ENCODE measurements at regions not wholly inside any gene's neighbourhood (a gene's known extent, or its start where the extent isn't known, plus 50 kb on each side); places are given as distances from the start of the nearest gene placed in this dataset.
"Not testable (repeated sequence)": the region's sequence is repeated elsewhere in the genome, so short reads cannot be mapped to it uniquely, and the experiment has no call there.

DNA sequence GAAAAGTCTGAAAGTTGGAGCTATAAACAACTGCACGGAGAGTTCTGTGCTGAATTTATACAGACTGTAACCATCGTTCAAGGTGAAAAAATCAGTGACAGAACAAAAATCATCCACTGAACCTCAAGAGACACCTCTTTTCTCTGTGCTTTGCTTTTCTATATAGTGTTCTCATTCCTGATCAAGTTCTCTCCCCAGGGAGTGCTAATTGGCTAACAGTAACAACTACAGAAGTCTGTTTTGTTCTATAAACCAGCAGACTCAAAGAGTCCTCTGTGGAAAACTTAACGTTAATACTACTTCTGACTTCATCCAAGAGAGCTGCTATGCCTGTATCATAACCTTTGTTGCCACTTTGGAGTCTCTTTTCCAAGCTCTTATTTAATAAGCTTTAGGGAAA, 1388.3 kb upstream of the C9orf72 start:
- no peak for DNase-seq

DNA sequence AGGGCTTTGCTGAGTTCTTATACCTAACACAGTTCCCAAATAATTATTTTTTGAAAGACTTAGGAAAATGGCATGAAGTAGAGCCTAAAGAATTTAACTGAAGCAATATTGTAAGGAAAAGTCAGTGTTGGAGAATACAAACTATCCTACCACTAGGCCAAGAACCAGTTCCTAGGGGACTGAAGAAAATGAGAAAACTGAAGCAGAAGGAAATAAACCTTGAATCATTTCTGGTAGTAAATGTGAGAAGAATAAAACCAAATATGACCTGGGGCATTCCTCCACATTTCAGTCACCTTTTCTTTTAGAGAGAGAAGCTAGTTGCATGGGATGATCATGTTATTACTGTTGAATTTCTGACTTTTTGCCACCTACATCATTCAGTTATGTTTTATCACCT, 1393.9 kb upstream of the C9orf72 start:
- no peak for DNase-seq

DNA sequence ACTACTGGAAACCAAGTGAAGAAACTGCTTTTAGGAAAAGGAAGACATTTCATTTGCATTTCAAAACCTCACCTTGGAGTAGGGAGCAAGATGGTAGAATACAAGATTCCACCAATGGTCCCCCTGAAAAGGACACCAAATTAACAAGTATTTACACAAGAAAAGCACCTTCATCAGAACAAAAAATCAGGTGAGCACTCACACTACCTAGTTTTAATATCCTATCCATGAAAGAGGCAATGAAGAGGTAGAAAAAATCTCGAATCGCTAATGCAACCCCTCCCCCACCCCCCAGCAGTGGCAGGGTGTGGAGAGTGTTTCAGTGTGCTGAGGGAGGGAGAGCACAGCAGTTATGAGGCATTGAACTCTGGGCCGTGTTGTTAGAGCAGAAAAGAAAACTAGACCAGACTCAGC, 1397.0 kb upstream of the C9orf72 start:
- no peak for DNase-seq

DNA sequence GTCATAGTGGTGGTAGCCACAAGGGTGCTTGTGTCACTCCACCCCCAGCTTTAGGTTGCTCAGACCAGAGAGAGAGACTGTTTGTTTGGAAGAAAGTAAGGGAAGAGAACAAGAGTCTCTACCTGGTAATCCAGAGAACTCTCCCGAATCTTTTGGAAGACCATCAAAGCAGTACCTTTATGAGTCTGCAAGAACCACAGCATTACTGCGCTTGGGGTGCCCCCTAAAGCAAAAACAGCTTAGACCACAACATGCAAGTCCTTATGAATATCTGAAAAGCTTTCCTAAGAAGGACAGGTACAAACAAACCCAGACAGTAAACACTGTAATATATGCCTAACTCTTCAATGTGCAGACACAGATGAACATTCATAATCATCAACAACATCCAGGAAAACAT, 1398.6 kb upstream of the C9orf72 start:
- DNase-seq: no peak

- no peak for DNase-seq
Measured at GRCh38 chr9:28976250-28976649, 1403.0 kb upstream of the C9orf72 start.

GRCh38 chr9:28976684-28977083, 1403.4 kb upstream of the C9orf72 start:
- DNase-seq: no peak

GRCh38 chr9:28981129-28981528, 1407.8 kb upstream of the C9orf72 start:
- DNase-seq: no peak

DNA sequence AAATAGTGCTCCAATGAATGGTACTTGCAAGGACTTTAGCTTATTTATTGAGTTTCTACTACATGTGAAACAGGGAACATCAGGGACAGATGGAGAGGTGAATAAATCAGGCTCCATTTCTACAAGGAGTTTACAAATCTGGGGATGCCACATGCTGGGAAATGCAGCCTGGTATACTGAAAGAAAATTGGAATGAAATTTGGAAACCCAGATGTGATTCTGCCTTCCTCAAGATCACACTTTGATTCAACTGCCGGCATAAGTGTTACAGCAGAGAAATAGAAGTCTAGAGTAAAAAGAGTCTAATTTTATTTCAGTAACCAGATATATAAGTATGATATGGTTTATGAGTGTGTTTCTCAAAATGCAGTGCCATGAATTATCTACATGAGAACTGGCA, 1408.4 kb upstream of the C9orf72 start:
- peak in 1 of 58 donors; percentile 13 for DNase-seq

- DNase-seq: no peak
Measured at GRCh38 chr9:28984016-28984415, 1410.7 kb upstream of the C9orf72 start.

GRCh38 chr9:28990009-28990408, 1416.7 kb upstream of the C9orf72 start:
- DNase-seq: not testable (repeated sequence)

GRCh38 chr9:28999057-28999456, 1425.8 kb upstream of the C9orf72 start:
- DNase-seq: no peak

DNA sequence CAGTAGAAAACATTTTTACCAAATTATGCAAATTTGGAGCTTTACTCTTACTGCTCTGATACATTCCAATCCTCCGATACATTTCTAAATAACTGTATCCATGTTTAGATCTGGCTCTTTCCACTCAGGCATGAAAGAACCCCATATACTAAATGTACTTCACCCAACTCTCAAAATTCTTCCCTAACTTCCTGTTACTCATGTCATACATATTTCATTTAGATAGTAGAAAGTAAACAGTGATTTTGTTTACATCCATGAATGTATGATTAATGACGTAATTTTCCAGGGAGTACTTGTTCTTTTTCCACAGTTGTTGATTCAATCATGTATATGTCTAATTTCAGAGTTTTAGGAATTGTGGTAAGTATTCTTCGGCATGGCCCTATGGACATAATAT, 1426.5 kb upstream of the C9orf72 start:
- no peak for DNase-seq

DNA sequence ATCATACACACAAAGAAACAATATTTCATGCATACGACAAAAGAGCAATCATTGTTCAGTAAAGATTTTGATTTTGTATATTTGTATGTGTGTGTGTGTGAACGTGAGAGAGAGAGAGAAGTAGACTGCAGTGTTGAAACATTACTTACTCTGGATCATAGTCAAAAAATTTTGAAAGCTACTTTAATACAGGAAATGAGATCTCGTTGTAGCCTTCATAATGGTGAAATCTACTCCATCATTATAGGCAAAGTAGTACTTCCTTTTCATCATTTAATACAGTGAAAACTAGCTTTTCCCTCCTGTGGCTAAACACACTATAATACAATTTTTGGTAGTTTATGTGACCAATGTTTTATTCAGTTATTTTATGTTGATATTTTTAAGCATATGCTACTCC, 1427.7 kb upstream of the C9orf72 start:
- DNase-seq: no peak

- DNase-seq: no peak
Measured at GRCh38 chr9:29004988-29005387, 1431.7 kb upstream of the C9orf72 start.

- no peak for DNase-seq
Measured at GRCh38 chr9:29006628-29007027, 1433.3 kb upstream of the C9orf72 start.

DNA sequence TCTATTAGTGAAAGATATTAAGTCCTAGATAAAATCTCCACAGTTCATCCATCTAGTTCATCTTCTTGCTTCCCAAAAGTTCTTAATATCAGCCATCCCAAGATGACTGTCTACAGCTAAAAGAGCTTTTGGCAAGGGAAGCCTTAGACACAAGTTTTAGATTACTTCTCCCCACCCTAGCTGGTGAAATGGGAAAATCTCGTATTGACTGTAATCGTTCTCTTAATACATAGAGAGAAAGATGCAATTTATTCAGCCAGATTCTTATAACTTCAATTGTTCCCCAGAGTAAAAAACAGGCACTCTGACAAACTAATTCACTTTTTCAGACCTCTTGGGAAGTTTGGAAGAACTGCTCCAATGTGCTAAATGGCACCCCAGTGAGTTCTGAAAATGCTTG, 1439.6 kb upstream of the C9orf72 start:
- no peak for DNase-seq

- no peak for DNase-seq
Measured at GRCh38 chr9:29021632-29022031, 1448.4 kb upstream of the C9orf72 start.

- DNase-seq: no peak
Measured at GRCh38 chr9:29038332-29038731, 1465.1 kb upstream of the C9orf72 start.

- no peak for DNase-seq
Measured at GRCh38 chr9:29039258-29039657, 1466.0 kb upstream of the C9orf72 start.

DNA sequence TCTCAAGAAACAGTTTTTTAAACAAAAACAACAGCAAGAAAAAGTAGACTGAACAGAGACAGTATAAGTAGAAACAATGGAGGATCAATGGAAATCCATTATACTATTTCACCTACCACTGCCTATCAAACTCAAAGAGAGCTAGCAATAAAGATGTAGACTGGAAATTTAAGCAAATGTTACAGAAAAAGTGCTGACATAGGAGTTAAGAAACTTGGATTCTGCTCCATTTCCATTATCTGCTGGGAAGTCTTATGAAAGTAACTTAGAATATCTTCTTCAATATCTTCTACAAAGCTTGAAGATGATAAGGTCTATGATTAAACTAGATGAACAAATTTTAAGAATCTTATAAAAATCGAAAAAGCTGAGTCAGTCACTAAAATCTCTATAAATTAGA, 1469.8 kb upstream of the C9orf72 start:
- no peak for DNase-seq

DNA sequence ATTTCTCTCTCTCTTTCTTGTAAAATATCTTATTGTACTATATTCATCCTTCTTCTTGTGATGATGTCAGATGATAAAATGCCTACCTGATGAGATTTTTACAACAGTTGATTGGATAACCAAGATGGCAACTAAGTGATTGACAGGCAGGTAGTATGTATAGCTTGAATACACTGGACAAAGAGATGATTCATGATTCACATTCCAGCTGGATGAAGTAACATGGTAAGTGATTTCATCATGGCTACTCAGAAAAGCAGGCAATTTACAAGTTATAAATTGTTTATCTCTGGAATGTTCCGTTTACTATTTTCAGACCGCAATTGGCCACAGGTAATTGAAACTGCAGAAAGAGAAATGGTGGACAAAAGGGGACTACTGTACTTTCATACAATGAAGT, 1471.7 kb upstream of the C9orf72 start:
- no peak for DNase-seq

DNA sequence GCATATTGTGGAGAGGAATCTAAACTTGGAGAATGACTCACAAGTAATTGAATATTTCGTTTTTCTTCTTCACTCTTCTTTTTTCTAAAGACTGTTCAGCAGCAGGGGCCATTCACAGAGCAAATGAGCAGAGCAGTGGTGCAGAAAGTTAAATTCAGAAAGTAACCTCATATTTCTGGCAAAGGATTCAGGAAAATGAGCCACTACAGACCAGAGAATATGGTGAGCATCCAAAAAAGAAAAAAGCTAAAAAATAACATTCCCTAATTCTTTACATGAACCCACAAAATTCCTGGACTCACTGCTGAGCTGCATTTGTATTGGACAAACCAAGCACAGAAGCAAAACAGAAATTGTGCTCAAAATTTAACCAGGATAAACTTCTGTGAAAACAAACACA, 1486.8 kb upstream of the C9orf72 start:
- no peak for DNase-seq

DNA sequence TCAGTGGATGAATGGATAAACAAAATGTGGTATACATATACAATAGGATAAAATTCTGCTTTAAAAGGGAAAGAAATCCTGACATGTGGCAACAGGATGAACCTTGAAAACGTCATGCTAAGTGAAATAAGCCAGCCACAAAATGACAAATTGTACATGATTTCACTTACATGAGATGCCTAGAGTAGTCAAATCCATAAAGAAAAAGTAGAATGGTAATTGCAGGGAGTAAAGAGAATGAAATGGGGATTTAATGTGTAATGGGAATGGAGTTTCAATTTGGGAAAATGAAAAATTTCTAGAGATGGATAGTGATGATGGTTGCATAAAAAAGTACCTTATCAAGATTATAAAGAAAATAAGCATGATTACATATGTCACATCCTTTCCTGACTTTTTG, 1489.2 kb upstream of the C9orf72 start:
- no peak for DNase-seq

- no peak for DNase-seq
Measured at GRCh38 chr9:29063031-29063430, 1489.8 kb upstream of the C9orf72 start.
